ENCODE measurements at regions not wholly inside any gene's neighbourhood (a gene's known extent, or its start where the extent isn't known, plus 50 kb on each side); places are given as distances from the start of the nearest gene placed in this dataset.

GRCh38 chr4:106869551-106869950 is 166.6 kb downstream of the DKK2 start:
- DNase-seq (ENCODE audit: low read depth), result no peak
- in situ Hi-C loops (cut with HindIII; ENCODE audit: low pct_unique_long_range_greater_than_20kb, low sequenced_read_pairs), result no loop called here

- DNase-seq (ENCODE audit: low read depth), result no peak
These were observed 167.6 kb downstream of the DKK2 start for GRCh38 chr4:106868381-106869035.

GRCh38 chr4:106864231-106864630 is 171.9 kb downstream of the DKK2 start:
- no peak for DNase-seq (ENCODE audit: low read depth)
- in situ Hi-C loops (cut with HindIII; ENCODE audit: low pct_unique_long_range_greater_than_20kb, low sequenced_read_pairs), result no loop called here

More at GRCh38 chr4:106868381-106869035, 167.6 kb downstream of the DKK2 start:
- in situ Hi-C loops (cut with HindIII; ENCODE audit: low pct_unique_long_range_greater_than_20kb, low sequenced_read_pairs), result no loop called here

- no peak for DNase-seq (ENCODE audit: low read depth)
- in situ Hi-C loops (cut with HindIII; ENCODE audit: low pct_unique_long_range_greater_than_20kb, low sequenced_read_pairs), result no loop called here
These were observed 181.4 kb downstream of the DKK2 start for GRCh38 chr4:106854569-106855351.

- in situ Hi-C loops (cut with HindIII; ENCODE audit: low pct_unique_long_range_greater_than_20kb, low sequenced_read_pairs), result no loop called here
- DNase-seq (ENCODE audit: low read depth), result no peak
These were observed 183.7 kb downstream of the DKK2 start for GRCh38 chr4:106852426-106852825.

DNA sequence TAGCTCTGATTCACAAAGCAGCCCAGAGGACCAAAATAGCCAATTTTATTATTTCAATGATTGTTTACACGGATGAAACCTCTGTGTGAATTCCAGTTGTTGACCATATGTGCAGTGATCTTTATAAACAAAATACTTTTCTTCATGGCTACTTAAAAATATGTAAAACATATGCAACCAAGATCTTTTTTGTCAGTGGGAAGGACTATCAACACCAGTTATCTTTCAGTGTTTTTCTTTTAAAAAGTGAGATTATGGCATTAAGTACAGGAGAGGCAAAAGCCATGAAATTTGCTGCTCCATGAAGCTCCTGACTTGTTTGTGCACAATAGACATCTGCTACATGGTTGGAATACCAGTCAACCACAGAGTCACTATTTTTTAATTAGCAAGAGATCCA is 184.4 kb downstream of the DKK2 start:
- DNase-seq (ENCODE audit: low read depth), result no peak
- in situ Hi-C loops (cut with HindIII; ENCODE audit: low pct_unique_long_range_greater_than_20kb, low sequenced_read_pairs), result no loop called here

- in situ Hi-C loops (cut with HindIII; ENCODE audit: low pct_unique_long_range_greater_than_20kb, low sequenced_read_pairs), result no loop called here
These were observed 185.4 kb downstream of the DKK2 start for GRCh38 chr4:106850691-106851090.

GRCh38 chr4:106835919-106836318 is 200.2 kb downstream of the DKK2 start:
- DNase-seq (ENCODE audit: low read depth), result no peak
- in situ Hi-C loops (cut with HindIII; ENCODE audit: low pct_unique_long_range_greater_than_20kb, low sequenced_read_pairs), result no loop called here

More at GRCh38 chr4:106850691-106851090, 185.4 kb downstream of the DKK2 start:
- DNase-seq (ENCODE audit: low read depth), result no peak

DNA sequence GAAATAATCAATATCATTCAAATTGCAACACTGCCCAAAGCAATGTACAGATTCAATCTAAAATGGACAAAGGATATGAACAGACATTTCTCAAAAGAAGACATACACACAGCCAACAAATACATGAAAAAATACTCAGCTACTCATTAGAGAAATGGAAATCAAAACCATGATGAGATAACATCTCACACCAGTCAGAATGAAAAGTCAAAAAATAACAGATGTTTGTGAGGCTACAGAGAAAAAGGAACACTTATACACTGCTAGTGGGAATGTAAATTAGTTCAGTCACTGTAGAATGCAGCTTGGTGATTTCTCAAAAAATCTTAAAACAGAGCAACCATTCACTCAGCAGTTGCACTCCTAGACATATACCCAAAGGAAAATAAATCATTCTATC is 205.2 kb downstream of the DKK2 start:
- in situ Hi-C loops (cut with HindIII; ENCODE audit: low pct_unique_long_range_greater_than_20kb, low sequenced_read_pairs), result no loop called here
- DNase-seq (ENCODE audit: low read depth), result no peak

DNA sequence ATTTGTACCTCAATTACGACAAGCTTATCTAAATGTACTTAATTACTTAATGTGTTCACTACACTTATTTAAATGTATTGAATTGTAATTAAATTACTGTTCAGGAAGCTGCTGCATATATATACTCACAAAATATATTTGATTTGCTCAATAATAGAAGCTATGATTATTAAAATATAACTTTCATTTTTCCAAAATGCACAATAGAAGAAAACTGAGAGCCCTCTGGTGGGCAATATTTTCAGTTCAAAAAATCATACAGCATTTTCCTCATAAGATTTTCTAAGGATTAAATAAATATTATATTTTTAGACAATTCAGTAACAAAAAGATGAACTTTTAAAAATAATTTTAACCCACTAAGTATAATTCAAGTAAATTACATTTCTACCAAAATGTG is 217.3 kb downstream of the DKK2 start:
- DNase-seq (ENCODE audit: low read depth), result no peak
- in situ Hi-C loops (cut with HindIII; ENCODE audit: low pct_unique_long_range_greater_than_20kb, low sequenced_read_pairs), result no loop called here

DNA sequence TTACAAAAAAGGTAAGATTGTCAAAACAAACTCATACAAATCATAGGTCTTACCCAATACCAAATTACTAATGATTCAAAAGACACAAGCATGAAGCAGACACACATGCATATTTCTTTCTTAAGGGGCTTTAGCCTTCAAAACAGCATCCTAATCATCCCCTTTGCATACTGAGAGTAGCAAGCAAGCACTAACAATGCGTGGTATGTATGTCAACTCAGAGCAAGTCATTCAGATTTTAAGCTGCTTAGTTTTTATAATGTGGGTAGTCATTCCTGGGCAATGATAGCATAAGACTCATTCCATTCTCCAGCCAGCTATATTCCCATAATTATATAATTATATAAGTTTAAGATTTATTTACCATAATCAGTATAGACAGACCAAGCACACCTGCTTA is 219.6 kb downstream of the DKK2 start:
- in situ Hi-C loops (cut with HindIII; ENCODE audit: low pct_unique_long_range_greater_than_20kb, low sequenced_read_pairs), result no loop called here
- no peak for DNase-seq (ENCODE audit: low read depth)

GRCh38 chr4:106810122-106810521 is 226.0 kb downstream of the DKK2 start:
- in situ Hi-C loops (cut with HindIII; ENCODE audit: low pct_unique_long_range_greater_than_20kb, low sequenced_read_pairs), result no loop called here
- DNase-seq (ENCODE audit: low read depth), result no peak

GRCh38 chr4:106809076-106809475 is 227.0 kb downstream of the DKK2 start:
- peak; percentile 27 for DNase-seq (ENCODE audit: low read depth)

GRCh38 chr4:106806158-106806797 is 229.8 kb downstream of the DKK2 start:
- no peak for DNase-seq (ENCODE audit: low read depth)
- in situ Hi-C loops (cut with HindIII; ENCODE audit: low pct_unique_long_range_greater_than_20kb, low sequenced_read_pairs), result no loop called here

More at GRCh38 chr4:106809076-106809475, 227.0 kb downstream of the DKK2 start:
- in situ Hi-C loops (cut with HindIII; ENCODE audit: low pct_unique_long_range_greater_than_20kb, low sequenced_read_pairs), result no loop called here

GRCh38 chr4:106803083-106803482 is 233.0 kb downstream of the DKK2 start:
- DNase-seq (ENCODE audit: low read depth), result no peak
- in situ Hi-C loops (cut with HindIII; ENCODE audit: low pct_unique_long_range_greater_than_20kb, low sequenced_read_pairs), result no loop called here

DNA sequence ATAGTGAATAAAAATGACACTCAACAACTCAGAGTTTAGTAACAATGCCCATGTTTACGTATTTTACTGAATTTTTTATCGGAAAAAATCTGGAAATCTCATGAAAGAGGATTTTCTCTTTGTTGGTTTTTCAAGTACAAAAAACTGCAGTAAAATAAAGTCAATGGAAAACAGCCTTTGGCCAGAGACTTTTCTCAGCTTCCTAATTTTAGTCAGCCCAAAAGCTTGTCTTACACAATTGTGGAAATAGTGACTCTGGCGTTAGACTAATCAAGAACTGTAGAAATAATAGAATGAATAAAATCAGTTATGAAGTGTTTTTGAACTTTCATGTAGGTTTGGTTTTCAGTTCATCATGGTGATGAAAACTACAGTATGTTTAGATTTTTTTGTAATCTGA is 234.7 kb downstream of the DKK2 start:
- in situ Hi-C loops (cut with HindIII; ENCODE audit: low pct_unique_long_range_greater_than_20kb, low sequenced_read_pairs), result no loop called here
- DNase-seq (ENCODE audit: low read depth), result no peak

GRCh38 chr4:106796876-106797275 is 239.2 kb downstream of the DKK2 start:
- DNase-seq (ENCODE audit: low read depth), result no peak
- in situ Hi-C loops (cut with HindIII; ENCODE audit: low pct_unique_long_range_greater_than_20kb, low sequenced_read_pairs), result no loop called here

- DNase-seq (ENCODE audit: low read depth), result no peak
These were observed 240.8 kb downstream of the DKK2 start for GRCh38 chr4:106795326-106795725.

DNA sequence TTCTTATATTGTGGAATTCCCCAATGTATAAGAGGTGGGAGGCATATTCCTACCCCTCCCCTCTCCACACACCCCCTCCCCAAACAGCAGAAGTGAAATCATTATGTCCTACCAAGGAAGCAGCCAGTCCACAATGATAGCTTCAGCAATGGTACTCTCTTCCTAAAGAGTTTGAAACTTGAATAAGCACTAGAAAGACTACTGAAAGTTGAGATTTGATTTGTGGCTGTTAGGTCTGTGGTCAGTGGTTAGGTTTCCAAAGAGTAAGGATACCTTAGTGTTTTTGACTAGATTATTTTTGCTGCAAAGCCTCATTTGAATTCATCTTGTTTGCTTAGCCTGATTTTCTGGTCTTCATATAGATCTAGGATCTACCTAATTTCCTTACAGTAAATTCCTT is 242.2 kb downstream of the DKK2 start:
- in situ Hi-C loops (cut with HindIII; ENCODE audit: low pct_unique_long_range_greater_than_20kb, low sequenced_read_pairs), result no loop called here
- no peak for DNase-seq (ENCODE audit: low read depth)

More at GRCh38 chr4:106795326-106795725, 240.8 kb downstream of the DKK2 start:
- in situ Hi-C loops (cut with HindIII; ENCODE audit: low pct_unique_long_range_greater_than_20kb, low sequenced_read_pairs), result no loop called here
